Small intestine (tissue), 7 donors: ENCODE measurements at regions not wholly inside any gene's neighbourhood (a gene's known extent, or its start where the extent isn't known, plus 50 kb on each side); places are given as distances from the start of the nearest gene placed in this dataset.

Experiments used
- DNase-seq, 2 donors: peaks; one replicate each; pipeline versions ENCODE4 v3.0.0 to v3.0.0-alpha.2; 2013
- FAIRE-seq: peaks from 2 replicates; lab custom pipeline; 2012; peaks lifted over from hg19 to GRCh38; lab: Jason Lieb, UNC
- H3K27ac ChIP-seq, 3 donors: one replicate each; pipeline ENCODE4 v1.5.1; 2013; ENCODE audit warnings: low read length in 2 of 3, mild to moderate bottlenecking in 2 of 3, control low read depth in 1 of 3, inconsistent platforms in 1 of 3, low read depth in 1 of 3, moderate library complexity in 1 of 3
- H3K27me3 ChIP-seq, 3 donors: one replicate each; pipeline ENCODE4 v1.6.1; 2013; ENCODE audit warnings: low read length in 3 of 3, inconsistent platforms in 1 of 3; ENCODE audit not compliant: control insufficient read depth in 3 of 3, insufficient read depth in 3 of 3
- H3K36me3 ChIP-seq, 3 donors: one replicate each; pipeline ENCODE4 v1.6.1; 2013; ENCODE audit warnings: low read length in 3 of 3, inconsistent platforms in 1 of 3, low read depth in 1 of 3, mild to moderate bottlenecking in 1 of 3, moderate library complexity in 1 of 3; ENCODE audit not compliant: control insufficient read depth in 3 of 3, insufficient read depth in 2 of 3
- H3K4me1 ChIP-seq, 3 donors: one replicate each; pipeline ENCODE4 v1.6.1; 2013; ENCODE audit warnings: low read length in 2 of 3, inconsistent platforms in 1 of 3, low read depth in 1 of 3, mild to moderate bottlenecking in 1 of 3, moderate library complexity in 1 of 3; ENCODE audit not compliant: control insufficient read depth in 3 of 3, insufficient read depth in 2 of 3
- H3K4me3 ChIP-seq, 3 donors: one replicate each; pipeline ENCODE4 v1.5.1; 2013; ENCODE audit warnings: low read length in 3 of 3, control low read depth in 1 of 3, inconsistent platforms in 1 of 3, low read depth in 1 of 3, mild to moderate bottlenecking in 1 of 3, moderate library complexity in 1 of 3
- H3K9me3 ChIP-seq, 2 donors: one replicate each; pipeline ENCODE4 v1.6.1; 2013; ENCODE audit warnings: low read depth in 1 of 2, low read length in 1 of 2; ENCODE audit not compliant: control insufficient read depth in 2 of 2, insufficient read depth in 1 of 2
- WGBS, 3 donors: extraction: QIAGEN DNeasy Blood & Tissue Kit; methylation state at CpG; one replicate each; pipeline ENCODE4 v1.1.7; 2013; 5-methylcytosine and 5-hydroxymethylcytosine counted together
- donor health status: healthy with polysubstance abuse.
- donor health status: control.
- donor health status: control.
- donor health status: Bipolar disorder and iron deficiency.
- donor health status: healthy.

DNA sequence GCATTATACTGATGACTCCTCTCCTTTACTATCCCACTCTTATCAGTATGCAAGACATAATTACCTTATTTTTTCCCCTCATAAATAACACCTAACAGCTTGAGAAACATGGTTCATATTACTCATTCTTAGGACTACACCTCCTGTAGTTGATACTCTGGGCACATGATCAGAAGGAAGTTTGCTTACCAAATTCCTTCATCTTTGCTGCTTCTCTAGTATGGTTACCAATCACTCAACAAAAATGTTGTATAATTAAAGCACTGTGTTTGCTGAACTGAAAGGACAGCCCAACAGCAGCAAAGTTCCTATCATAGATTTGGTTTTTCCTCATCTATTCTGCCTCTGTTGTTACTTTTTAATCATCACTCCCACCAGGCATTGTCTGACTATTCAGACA lies 586.3 kb downstream of the LRRIQ3 start:
- H3K4me3 ChIP-seq = no peak overlapping the region
- H3K4me1 ChIP-seq = no peaks in the 10 kb centered on the region
- FAIRE-seq (no peak), DNase-seq (no peak)
- H3K27ac ChIP-seq = no peak overlapping the region
- no peaks in the 10 kb centered on the region for H3K9me3 ChIP-seq
- no peaks in the 10 kb centered on the region for H3K27me3 ChIP-seq
- no peaks in the 10 kb centered on the region for H3K36me3 ChIP-seq

DNA sequence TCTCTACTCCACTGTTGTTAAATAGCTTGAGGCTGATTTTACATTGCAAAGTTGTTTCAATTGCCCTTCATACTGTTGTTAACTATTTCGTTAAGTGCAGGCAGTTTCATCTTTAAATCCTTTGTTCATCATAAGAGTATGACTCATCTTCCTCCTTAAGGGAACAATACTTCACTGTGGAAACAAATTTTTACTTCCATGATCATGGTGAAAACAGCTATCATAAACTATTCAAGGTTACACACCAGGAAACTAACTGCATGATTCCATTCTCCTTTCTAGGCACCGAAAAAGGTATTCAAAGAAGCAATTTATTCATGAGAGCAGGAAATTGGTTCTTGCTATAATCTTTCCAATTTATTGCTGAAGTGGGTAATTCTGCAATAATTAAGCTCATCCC lies 593.2 kb downstream of the LRRIQ3 start:
- FAIRE-seq (no peak), DNase-seq (no peak)
- WGBS, 3 donors = 13 to 49% (median 27%) methylated on average over 2 of the region's 2 CpGs
- Histone ChIP-seq H3K36me3 (no peaks in the 10 kb centered on the region), H3K4me1 (no peaks in the 10 kb centered on the region), H3K9me3 (no peaks in the 10 kb centered on the region), H3K27ac (no peak overlapping the region), H3K4me3 (no peak overlapping the region), H3K27me3 (no peaks in the 10 kb centered on the region)

DNA sequence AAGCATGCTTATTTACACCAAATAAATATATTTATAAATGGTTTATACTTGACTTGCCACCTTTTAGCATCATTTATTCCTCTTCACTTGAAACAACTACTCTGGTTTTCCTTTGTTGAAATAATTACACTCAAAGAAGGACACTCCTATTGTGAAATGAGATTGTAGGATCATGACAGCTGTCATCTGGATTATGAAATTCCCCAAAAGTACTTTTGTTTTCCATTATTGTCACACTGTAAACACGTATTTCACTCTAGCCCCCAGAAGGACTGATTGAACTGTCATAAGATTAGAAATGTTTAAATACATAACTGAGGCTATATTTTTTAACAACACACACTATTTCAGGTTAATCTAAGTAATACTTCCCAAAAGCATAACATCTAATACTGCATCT lies 593.8 kb downstream of the LRRIQ3 start:
- WGBS, 3 donors = 16 to 43% (median 29%) methylated on average over 1 of the region's 1 CpG
- no peak overlapping the region for H3K4me3 ChIP-seq
- no peak overlapping the region for H3K27ac ChIP-seq
- DNase-seq (no peak), FAIRE-seq (no peak)
- H3K36me3 ChIP-seq = no peaks in the 10 kb centered on the region
- H3K4me1 ChIP-seq = no peaks in the 10 kb centered on the region
- no peaks in the 10 kb centered on the region for H3K9me3 ChIP-seq
- no peaks in the 10 kb centered on the region for H3K27me3 ChIP-seq

DNA sequence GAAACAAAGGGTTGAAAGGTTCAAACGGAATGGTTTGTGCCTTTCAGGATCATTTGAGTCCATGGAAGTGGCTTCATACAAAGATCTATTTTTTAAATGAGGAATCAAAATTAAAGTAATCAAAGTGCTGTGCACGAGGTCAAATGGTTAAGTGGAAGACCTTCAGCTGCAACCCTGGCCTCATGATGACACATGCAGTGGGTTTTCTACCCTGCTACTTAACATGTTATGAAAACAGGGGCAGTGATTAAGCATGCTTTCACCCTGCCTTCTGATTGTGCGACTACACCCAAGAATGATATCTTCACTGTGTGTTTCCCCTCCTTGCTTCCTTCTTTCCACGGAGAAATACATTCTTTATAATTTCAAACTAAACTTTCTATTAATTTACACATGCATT lies 604.2 kb downstream of the LRRIQ3 start:
- H3K9me3 ChIP-seq = no peaks in the 10 kb centered on the region
- no peak overlapping the region for H3K4me3 ChIP-seq
- no peaks in the 10 kb centered on the region for H3K36me3 ChIP-seq
- WGBS, 3 donors = 34 to 55% (median 46%) methylated on average over 4 of the region's 4 CpGs
- H3K27ac ChIP-seq = no peak overlapping the region
- H3K27me3 ChIP-seq = no peaks in the 10 kb centered on the region
- FAIRE-seq (no peak), DNase-seq (no peak)
- H3K4me1 ChIP-seq = peaks cover 0 to 5% (median 0%) of the 10 kb centered on the region in 3 donors

DNA sequence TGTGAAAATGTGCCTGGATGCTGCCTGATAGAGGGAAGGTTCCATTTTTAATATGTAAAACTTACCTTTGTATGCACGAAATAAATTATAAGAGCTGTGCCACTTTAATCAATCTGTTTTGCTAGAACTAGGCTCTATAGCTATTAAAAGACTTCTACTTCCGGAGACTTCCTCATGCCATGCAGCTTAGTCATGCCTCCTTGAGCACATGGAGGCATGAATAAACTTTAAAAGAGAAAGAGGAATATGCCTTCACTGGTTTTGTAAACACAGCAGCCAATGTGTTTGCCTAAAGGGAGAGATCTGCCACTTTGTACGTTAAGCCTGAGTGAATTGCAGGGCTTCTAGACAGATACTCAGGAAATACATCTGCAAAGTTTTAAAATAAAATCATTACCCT lies 604.6 kb downstream of the LRRIQ3 start:
- H3K27ac ChIP-seq = no peak overlapping the region
- peak; percentile 43 to 77 for DNase-seq

DNA sequence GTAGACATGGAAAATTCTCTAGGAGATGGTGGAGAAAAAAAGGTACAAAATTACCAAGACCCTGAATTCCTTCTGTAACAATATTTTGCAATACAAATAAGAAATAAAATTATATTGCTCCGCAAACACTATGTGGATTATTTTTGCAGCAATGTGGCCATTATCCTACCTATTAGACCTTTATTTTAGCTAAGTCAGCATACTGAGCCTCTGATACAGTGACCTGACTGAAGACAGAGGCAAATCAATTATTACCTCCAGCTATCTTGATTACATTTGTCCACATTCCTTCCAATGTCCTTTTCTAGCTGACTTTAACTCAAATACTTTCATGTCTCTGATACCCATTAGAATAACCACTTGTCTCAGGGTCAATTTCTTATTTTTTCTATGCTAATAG lies 610.9 kb downstream of the LRRIQ3 start:
- Histone ChIP-seq H3K36me3 (no peaks in the 10 kb centered on the region), H3K27me3 (no peaks in the 10 kb centered on the region), H3K4me1 (no peaks in the 10 kb centered on the region), H3K4me3 (no peak overlapping the region), H3K27ac (no peak overlapping the region), H3K9me3 (no peaks in the 10 kb centered on the region)
- DNase-seq (no peak), FAIRE-seq (no peak)
- 96 to 98% (median 97%) methylated on average over 1 of the region's 1 CpG for WGBS, 3 donors

More for the DNA sequence above, 604.6 kb downstream of the LRRIQ3 start:
- Histone ChIP-seq H3K36me3 (no peaks in the 10 kb centered on the region), H3K4me1 (peaks cover 0 to 5% (median 0%) of the 10 kb centered on the region in 3 donors), H3K9me3 (no peaks in the 10 kb centered on the region), H3K27me3 (no peaks in the 10 kb centered on the region), H3K4me3 (no peak overlapping the region)
- FAIRE-seq = no peak
- WGBS, 3 donors = 6 to 13% (median 8%) methylated on average over 3 of the region's 3 CpGs

DNA sequence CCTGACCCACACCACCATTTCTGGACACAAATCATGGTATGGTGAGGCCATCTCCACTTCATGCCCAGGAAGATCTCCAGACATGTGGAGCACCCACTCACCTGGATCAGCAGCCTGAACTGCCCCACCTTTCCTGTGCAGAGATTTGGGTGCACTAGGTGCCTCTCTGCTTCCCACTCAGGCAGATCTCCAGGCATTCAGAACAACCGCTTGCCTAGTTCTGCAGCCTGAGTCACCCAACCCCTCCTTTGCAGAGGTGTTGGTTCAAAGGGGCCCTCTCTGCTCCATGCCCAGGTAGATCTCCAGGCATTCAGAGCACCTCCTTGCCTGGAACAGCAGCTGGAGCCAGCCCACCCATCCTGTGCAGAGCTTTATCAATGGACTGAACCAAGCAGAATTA lies 620.8 kb downstream of the LRRIQ3 start:
- H3K4me3 ChIP-seq = no peak overlapping the region
- DNase-seq = no peak
- 95 to 100% (median 96%) methylated on average over 1 of the region's 1 CpG for WGBS, 3 donors
- no peak overlapping the region for H3K27ac ChIP-seq
- peaks cover 0 to 3% of the 10 kb centered on the region in 2 donors for H3K9me3 ChIP-seq
- FAIRE-seq = no peak
- H3K4me1 ChIP-seq = no peaks in the 10 kb centered on the region
- H3K36me3 ChIP-seq = no peaks in the 10 kb centered on the region
- no peaks in the 10 kb centered on the region for H3K27me3 ChIP-seq

DNA sequence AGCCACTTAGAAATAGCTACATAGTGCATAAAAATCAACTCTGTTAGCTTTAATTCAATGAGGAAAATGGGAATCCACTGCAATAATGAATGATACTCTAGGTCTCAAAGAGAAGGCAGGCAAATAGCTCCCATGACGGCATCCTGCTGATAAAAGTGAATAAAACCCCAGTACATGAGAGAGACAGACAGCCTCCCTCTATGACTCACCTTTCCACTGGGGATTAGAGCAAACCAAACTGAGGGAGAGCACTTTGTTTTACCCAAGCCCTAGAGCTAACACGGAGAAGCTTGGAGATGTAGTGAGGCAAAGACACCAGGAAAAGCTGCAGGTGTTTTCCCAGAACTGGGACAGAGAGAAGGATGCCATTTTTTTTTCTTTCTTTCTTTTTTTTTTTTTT lies 621.9 kb downstream of the LRRIQ3 start:
- peaks cover 0 to 3% of the 10 kb centered on the region in 2 donors for H3K9me3 ChIP-seq
- no peak overlapping the region for H3K27ac ChIP-seq
- no peaks in the 10 kb centered on the region for H3K4me1 ChIP-seq
- no peak overlapping the region for H3K4me3 ChIP-seq
- no peak for DNase-seq
- H3K36me3 ChIP-seq = no peaks in the 10 kb centered on the region
- 62 to 77% (median 69%) methylated on average over 2 of the region's 2 CpGs for WGBS, 3 donors
- no peak for FAIRE-seq
- no peaks in the 10 kb centered on the region for H3K27me3 ChIP-seq

DNA sequence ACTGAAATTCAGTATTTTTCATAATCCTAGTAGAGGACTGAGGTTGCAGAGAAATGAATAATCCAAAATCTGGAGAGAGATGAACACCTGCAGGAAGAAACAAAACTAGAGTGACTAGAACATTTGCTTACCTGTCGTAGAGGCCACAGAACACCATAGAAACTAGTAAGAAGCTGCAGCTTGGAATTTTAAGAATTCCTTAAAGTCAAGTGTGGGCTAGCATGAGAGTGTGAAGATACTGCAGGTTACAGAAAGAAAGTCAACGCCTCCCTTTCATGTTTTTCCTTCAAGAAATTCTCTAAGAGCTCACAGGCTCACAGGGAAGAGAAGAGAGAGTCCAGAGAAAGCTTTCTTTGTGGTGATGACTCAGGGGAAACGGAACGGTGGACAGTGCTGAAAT lies 633.7 kb downstream of the LRRIQ3 start:
- FAIRE-seq = no peak
- Histone ChIP-seq H3K4me1 (no peaks in the 10 kb centered on the region), H3K27ac (no peak overlapping the region), H3K36me3 (no peaks in the 10 kb centered on the region), H3K4me3 (no peak overlapping the region), H3K27me3 (no peaks in the 10 kb centered on the region), H3K9me3 (peaks cover 0 to 1% of the 10 kb centered on the region in 2 donors)
- WGBS, 3 donors = 64 to 75% (median 73%) methylated on average over 4 of the region's 4 CpGs
- DNase-seq = no peak
